Suprapubic skin (tissue), 4 donors: ENCODE measurements at regions not wholly inside any gene's neighbourhood (a gene's known extent, or its start where the extent isn't known, plus 50 kb on each side); places are given as distances from the start of the nearest gene placed in this dataset.

Experiments used
- DNase-seq, 2 donors: peaks; one replicate each; pipeline ENCODE4 v3.0.0-alpha.2; 2019; ENCODE audit warnings: low spot score in 2 of 2
- H3K27ac ChIP-seq: fragments of 200-600 bp; sonication (generic); one replicate; pipeline ENCODE4 v1.5.1; 2019
- H3K27me3 ChIP-seq: fragments of 200-600 bp; sonication (generic); one replicate; pipeline ENCODE4 v1.5.1; 2019
- H3K36me3 ChIP-seq: fragments of 200-600 bp; sonication (generic); one replicate; pipeline ENCODE4 v1.5.1; 2019
- H3K4me1 ChIP-seq: fragments of 200-600 bp; sonication (generic); one replicate; pipeline ENCODE4 v1.5.1; 2019
- H3K4me3 ChIP-seq: fragments of 200-600 bp; sonication (generic); one replicate; pipeline ENCODE4 v1.5.1; 2019; ENCODE audit warnings: mild to moderate bottlenecking
- H3K9me3 ChIP-seq: fragments of 200-600 bp; sonication (generic); one replicate; pipeline ENCODE4 v1.5.1; 2019
- CTCF ChIP-seq, 2 donors: fragments of 200-600 bp in 1 of 2; fragments of 450-650 bp in 1 of 2; sonication (generic) in 1 of 2; IDR thresholded peaks; one replicate each; pipeline ENCODE4 v1.5.1; 2016 to 2019; ENCODE audit warnings: antibody characterized with exemption in 2 of 2, mild to moderate bottlenecking in 1 of 2, moderate library complexity in 1 of 2
- EP300 ChIP-seq: sonication (generic); formaldehyde crosslinking; IDR thresholded peaks from one replicate; pipeline ENCODE4 v1.6.1; 2017; ENCODE audit warnings: antibody characterized with exemption
- POLR2A ChIP-seq, 2 donors: fragments of 450-650 bp; IDR thresholded peaks; one replicate each; pipeline ENCODE4 v1.6.1; 2017; ENCODE audit warnings: antibody characterized with exemption in 2 of 2, mild to moderate bottlenecking in 2 of 2, moderate library complexity in 2 of 2
- POLR2AphosphoS5 ChIP-seq, 3 donors: sonication (generic); formaldehyde crosslinking; IDR thresholded peaks; one replicate each; pipeline ENCODE4 v1.6.1; 2017; ENCODE audit warnings: antibody characterized with exemption in 3 of 3
- WGBS: methylation state at CpG from one replicate; pipeline ENCODE4 v1.1.5; 2018; 5-methylcytosine and 5-hydroxymethylcytosine counted together

GRCh38 chr10:59557642-59558041 is 152.0 kb downstream of the SLC16A9 start:
- Histone ChIP-seq H3K27me3 (no peaks in the 10 kb centered on the region), H3K27ac (no peak overlapping the region), H3K4me3 (no peak overlapping the region), H3K4me1 (no peaks in the 10 kb centered on the region), H3K9me3 (no peaks in the 10 kb centered on the region), H3K36me3 (no peaks in the 10 kb centered on the region)
- WGBS = 34% methylated on average over 3 of the region's 3 CpGs
- no peak for DNase-seq
- no peak for TF ChIP-seq EP300
- no peak for TF ChIP-seq POLR2AphosphoS5 (IDR thresholded peaks at IDR 0.05)
- TF ChIP-seq CTCF (IDR thresholded peaks at IDR 0.05) = no peak
- no peak for TF ChIP-seq POLR2A (IDR thresholded peaks at IDR 0.05)

GRCh38 chr10:59557052-59557451 is 152.6 kb downstream of the SLC16A9 start:
- H3K4me3 ChIP-seq = no peak overlapping the region
- no peak for TF ChIP-seq EP300
- TF ChIP-seq POLR2A (IDR thresholded peaks at IDR 0.05) = no peak
- no peak for TF ChIP-seq CTCF (IDR thresholded peaks at IDR 0.05)
- TF ChIP-seq POLR2AphosphoS5 (IDR thresholded peaks at IDR 0.05) = no peak
- 3% methylated on average over 1 of the region's 1 CpG for WGBS
- H3K27me3 ChIP-seq = no peaks in the 10 kb centered on the region
- DNase-seq = no peak
- H3K9me3 ChIP-seq = no peaks in the 10 kb centered on the region
- H3K27ac ChIP-seq = no peak overlapping the region
- no peaks in the 10 kb centered on the region for H3K4me1 ChIP-seq
- H3K36me3 ChIP-seq = no peaks in the 10 kb centered on the region

GRCh38 chr10:59553162-59553900 is 156.3 kb downstream of the SLC16A9 start:
- DNase-seq = no peak
- Histone ChIP-seq H3K27me3 (no peaks in the 10 kb centered on the region), H3K4me1 (no peaks in the 10 kb centered on the region), H3K4me3 (no peak overlapping the region), H3K27ac (no peak overlapping the region), H3K9me3 (no peaks in the 10 kb centered on the region), H3K36me3 (no peaks in the 10 kb centered on the region)
- WGBS = 46% methylated on average over 7 of the region's 7 CpGs
- TF ChIP-seq EP300 (no peak), POLR2AphosphoS5 (IDR thresholded peaks at IDR 0.05) (no peak), POLR2A (IDR thresholded peaks at IDR 0.05) (no peak), CTCF (IDR thresholded peaks at IDR 0.05) (no peak)

- no peak for TF ChIP-seq CTCF (IDR thresholded peaks at IDR 0.05)
- no peak for TF ChIP-seq POLR2A (IDR thresholded peaks at IDR 0.05)
- no peak for TF ChIP-seq POLR2AphosphoS5 (IDR thresholded peaks at IDR 0.05)
- no peak for TF ChIP-seq EP300
- WGBS = 91% methylated on average over 4 of the region's 4 CpGs
Observed at GRCh38 chr10:59550061-59550460, 159.6 kb downstream of the SLC16A9 start.

GRCh38 chr10:59538623-59539022 is 171.0 kb downstream of the SLC16A9 start:
- H3K4me3 ChIP-seq = no peak overlapping the region
- TF ChIP-seq POLR2AphosphoS5 (IDR thresholded peaks at IDR 0.05) = no peak
- TF ChIP-seq CTCF (IDR thresholded peaks at IDR 0.05) = no peak
- no peak for TF ChIP-seq POLR2A (IDR thresholded peaks at IDR 0.05)
- TF ChIP-seq EP300 = no peak
- no peak for DNase-seq
- peaks cover 14% of the 10 kb centered on the region for H3K4me1 ChIP-seq
- H3K36me3 ChIP-seq = no peaks in the 10 kb centered on the region
- no peaks in the 10 kb centered on the region for H3K27me3 ChIP-seq
- 95% methylated on average over 10 of the region's 11 CpGs for WGBS
- no peak overlapping the region for H3K27ac ChIP-seq
- no peaks in the 10 kb centered on the region for H3K9me3 ChIP-seq

More at GRCh38 chr10:59550061-59550460, 159.6 kb downstream of the SLC16A9 start:
- Histone ChIP-seq H3K9me3 (no peaks in the 10 kb centered on the region), H3K4me1 (no peaks in the 10 kb centered on the region), H3K36me3 (no peaks in the 10 kb centered on the region), H3K27ac (no peak overlapping the region), H3K27me3 (no peaks in the 10 kb centered on the region), H3K4me3 (no peak overlapping the region)
- DNase-seq = no peak
